CD4-positive, alpha-beta memory T cell (primary cell): ENCODE measurements at regions not wholly inside any gene's neighbourhood (a gene's known extent, or its start where the extent isn't known, plus 50 kb on each side); places are given as distances from the start of the nearest gene placed in this dataset.
"Not testable (repeated sequence)": the region's sequence is repeated elsewhere in the genome, so short reads cannot be mapped to it uniquely, and the experiment has no call there.

ENCODE experiments used
- CTCF ChIA-PET: fragments of 350-600 bp; sonication (Branson Sonifier 250); formaldehyde crosslinking; loops from one replicate; lab custom pipeline; 2021; ENCODE audit warnings: inconsistent platforms; ENCODE audit not compliant: partially characterized antibody; lab: Charles Lee
- POLR2A ChIA-PET: fragments of 350-600 bp; sonication (Branson Sonifier 250); formaldehyde crosslinking; loops from one replicate; lab custom pipeline; 2021; ENCODE audit not compliant: partially characterized antibody; lab: Charles Lee
- DNase-seq, 5 donors: peaks; one replicate each; pipeline versions ENCODE4 v3.0.0 to v3.0.0-alpha.2; 2020 to 2022; ENCODE audit warnings: mixed read lengths in 1 of 5
- H3K27ac ChIP-seq: one replicate; pipeline ENCODE4 v1.7.0; 2013; ENCODE audit warnings: low read depth, low read length
- H3K27me3 ChIP-seq: 2 replicates; pipeline ENCODE4 v1.7.0; 2013; ENCODE audit warnings: mild to moderate bottlenecking, low read length, moderate library complexity; ENCODE audit not compliant: insufficient read depth
- H3K36me3 ChIP-seq: 2 replicates; pipeline ENCODE4 v1.7.0; 2013; ENCODE audit warnings: mild to moderate bottlenecking, low read length, moderate library complexity; ENCODE audit not compliant: insufficient read depth
- H3K4me1 ChIP-seq: 2 replicates; pipeline ENCODE4 v1.7.0; 2013; ENCODE audit warnings: mild to moderate bottlenecking, low read length, moderate library complexity; ENCODE audit not compliant: insufficient read depth
- H3K4me3 ChIP-seq, 2 donors: one replicate each; pipeline ENCODE4 v1.7.0; 2013; ENCODE audit warnings: low read length in 2 of 2, mild to moderate bottlenecking in 1 of 2
- H3K9me3 ChIP-seq, 2 donors: one replicate each; pipeline ENCODE4 v1.7.0; 2013; ENCODE audit warnings: low read length in 2 of 2, control low read depth in 1 of 2; ENCODE audit not compliant: control insufficient read depth in 1 of 2
- H3K27ac Mint-ChIP-seq, 7 donors: one replicate each; pipeline ENCODE4 v1.8.0; 2020 to 2021; ENCODE audit warnings: mixed read lengths in 7 of 7, mild to moderate bottlenecking in 6 of 7, inconsistent platforms in 3 of 7, moderate library complexity in 3 of 7
- H3K27me3 Mint-ChIP-seq, 2 donors: one replicate each; pipeline ENCODE4 v1.8.0; 2020 to 2021; ENCODE audit warnings: mixed read lengths in 2 of 2
- H3K36me3 Mint-ChIP-seq, 2 donors: one replicate each; pipeline ENCODE4 v1.8.0; 2020 to 2021; ENCODE audit warnings: mixed read lengths in 2 of 2, inconsistent platforms in 1 of 2, mild to moderate bottlenecking in 1 of 2
- H3K4me1 Mint-ChIP-seq, 4 donors: one replicate each; pipeline ENCODE4 v1.8.0; 2020 to 2021; ENCODE audit warnings: mixed read lengths in 4 of 4, mild to moderate bottlenecking in 1 of 4
- H3K4me3 Mint-ChIP-seq, 8 donors: one replicate each; pipeline ENCODE4 v1.8.0; 2020 to 2021; ENCODE audit warnings: mixed read lengths in 8 of 8, mild to moderate bottlenecking in 7 of 8, moderate library complexity in 6 of 8, inconsistent platforms in 3 of 8
- H3K9me3 Mint-ChIP-seq, 8 donors: one replicate each; pipeline ENCODE4 v1.8.0; 2020 to 2021; ENCODE audit warnings: mixed read lengths in 8 of 8, mild to moderate bottlenecking in 5 of 8, inconsistent platforms in 3 of 8, moderate library complexity in 1 of 8
- intact Hi-C: fragments of 100-400 bp; cut with micrococcal nuclease; formaldehyde crosslinking; loops from one replicate; pipeline ENCODE4 v1.15.1; 2023

- Histone ChIP-seq H3K9me3 (no peaks in the 10 kb centered on the region), H3K4me1 (no peaks in the 10 kb centered on the region), H3K27ac (no peak overlapping the region), H3K4me3 (no peak overlapping the region), H3K36me3 (no peaks in the 10 kb centered on the region), H3K27me3 (no peaks in the 10 kb centered on the region)
- no peak for DNase-seq
- H3K9me3 Mint-ChIP-seq, result no peaks in the 10 kb centered on the region
- H3K27me3 Mint-ChIP-seq, result no peaks in the 10 kb centered on the region
- H3K27ac Mint-ChIP-seq, result no peak overlapping the region
- no peaks in the 10 kb centered on the region for H3K4me1 Mint-ChIP-seq
- CTCF ChIA-PET, result no interaction called here
- POLR2A ChIA-PET, result no interaction called here
- no peaks in the 10 kb centered on the region for H3K36me3 Mint-ChIP-seq
- intact Hi-C loops, result no loop called here
- H3K4me3 Mint-ChIP-seq, result no peak overlapping the region
Observed at GRCh38 chr6:150752409-150752808, 113.1 kb upstream of the MTHFD1L start.

- no peaks in the 10 kb centered on the region for H3K9me3 ChIP-seq
- no peak overlapping the region for H3K27ac Mint-ChIP-seq
- no peaks in the 10 kb centered on the region for H3K27me3 Mint-ChIP-seq
- H3K4me1 Mint-ChIP-seq, result no peaks in the 10 kb centered on the region
- DNase-seq, result no peak
- H3K27ac ChIP-seq, result no peak overlapping the region
- intact Hi-C loops, result no loop called here
- no peaks in the 10 kb centered on the region for H3K27me3 ChIP-seq
- ChIA-PET CTCF (no interaction called here), POLR2A (no interaction called here)
- H3K4me1 ChIP-seq, result no peaks in the 10 kb centered on the region
- H3K4me3 ChIP-seq, result no peak overlapping the region
- no peaks in the 10 kb centered on the region for H3K36me3 ChIP-seq
- H3K4me3 Mint-ChIP-seq, result no peak overlapping the region
- no peaks in the 10 kb centered on the region for H3K36me3 Mint-ChIP-seq
- H3K9me3 Mint-ChIP-seq, result no peaks in the 10 kb centered on the region
Observed at GRCh38 chr6:150753371-150754064, 112.0 kb upstream of the MTHFD1L start.

GRCh38 chr6:150755042-150755441 lies 110.5 kb upstream of the MTHFD1L start:
- no peaks in the 10 kb centered on the region for H3K27me3 Mint-ChIP-seq
- no peaks in the 10 kb centered on the region for H3K4me1 ChIP-seq
- CTCF ChIA-PET, result no interaction called here

GRCh38 chr6:150755524-150755923 lies 110.0 kb upstream of the MTHFD1L start:
- Mint-ChIP-seq H3K36me3 (no peaks in the 10 kb centered on the region), H3K27me3 (no peaks in the 10 kb centered on the region), H3K9me3 (no peaks in the 10 kb centered on the region), H3K4me3 (no peak overlapping the region), H3K4me1 (no peaks in the 10 kb centered on the region), H3K27ac (no peak overlapping the region)
- H3K9me3 ChIP-seq, result no peaks in the 10 kb centered on the region
- DNase-seq, result no peak
- no peak overlapping the region for H3K4me3 ChIP-seq
- no peak overlapping the region for H3K27ac ChIP-seq
- ChIA-PET CTCF (no interaction called here), POLR2A (no interaction called here)
- H3K36me3 ChIP-seq, result no peaks in the 10 kb centered on the region
- intact Hi-C loops, result no loop called here
- H3K4me1 ChIP-seq, result no peaks in the 10 kb centered on the region
- H3K27me3 ChIP-seq, result no peaks in the 10 kb centered on the region

More at GRCh38 chr6:150755042-150755441, 110.5 kb upstream of the MTHFD1L start:
- H3K4me3 ChIP-seq, result no peak overlapping the region
- Mint-ChIP-seq H3K27ac (no peak overlapping the region), H3K9me3 (no peaks in the 10 kb centered on the region), H3K4me1 (no peaks in the 10 kb centered on the region), H3K36me3 (no peaks in the 10 kb centered on the region), H3K4me3 (no peak overlapping the region)
- H3K36me3 ChIP-seq, result no peaks in the 10 kb centered on the region
- H3K9me3 ChIP-seq, result no peaks in the 10 kb centered on the region
- POLR2A ChIA-PET, result no interaction called here
- no peaks in the 10 kb centered on the region for H3K27me3 ChIP-seq
- no peak for DNase-seq
- no peak overlapping the region for H3K27ac ChIP-seq
- intact Hi-C loops, result no loop called here

GRCh38 chr6:150756173-150756572 lies 109.3 kb upstream of the MTHFD1L start:
- H3K27me3 Mint-ChIP-seq, result no peaks in the 10 kb centered on the region
- no peaks in the 10 kb centered on the region for H3K27me3 ChIP-seq
- no peak overlapping the region for H3K4me3 Mint-ChIP-seq
- intact Hi-C loops, result no loop called here
- H3K36me3 Mint-ChIP-seq, result no peaks in the 10 kb centered on the region
- H3K4me1 Mint-ChIP-seq, result no peaks in the 10 kb centered on the region
- no peaks in the 10 kb centered on the region for H3K9me3 ChIP-seq
- no peaks in the 10 kb centered on the region for H3K9me3 Mint-ChIP-seq
- ChIA-PET POLR2A (no interaction called here), CTCF (no interaction called here)
- H3K27ac Mint-ChIP-seq, result no peak overlapping the region
- no peak overlapping the region for H3K4me3 ChIP-seq
- H3K36me3 ChIP-seq, result no peaks in the 10 kb centered on the region
- no peak for DNase-seq
- H3K4me1 ChIP-seq, result no peaks in the 10 kb centered on the region
- no peak overlapping the region for H3K27ac ChIP-seq

GRCh38 chr6:150757807-150758206 lies 107.7 kb upstream of the MTHFD1L start:
- intact Hi-C loops, H3K9me3 ChIP-seq, H3K4me3 Mint-ChIP-seq, H3K36me3 Mint-ChIP-seq, H3K36me3 ChIP-seq, H3K27ac ChIP-seq, POLR2A ChIA-PET, H3K27ac Mint-ChIP-seq, H3K4me1 ChIP-seq, CTCF ChIA-PET, H3K9me3 Mint-ChIP-seq, H3K27me3 ChIP-seq, H3K4me1 Mint-ChIP-seq, H3K4me3 ChIP-seq, DNase-seq, H3K27me3 Mint-ChIP-seq: not testable (repeated sequence)

- Histone ChIP-seq H3K9me3 (no peaks in the 10 kb centered on the region), H3K4me1 (no peaks in the 10 kb centered on the region), H3K4me3 (no peak overlapping the region), H3K27ac (no peak overlapping the region), H3K27me3 (no peaks in the 10 kb centered on the region), H3K36me3 (no peaks in the 10 kb centered on the region)
- Mint-ChIP-seq H3K27me3 (no peaks in the 10 kb centered on the region), H3K4me1 (no peaks in the 10 kb centered on the region), H3K9me3 (no peaks in the 10 kb centered on the region), H3K36me3 (no peaks in the 10 kb centered on the region), H3K27ac (no peak overlapping the region), H3K4me3 (no peak overlapping the region)
- intact Hi-C loops, result no loop called here
- POLR2A ChIA-PET, result no interaction called here
- CTCF ChIA-PET, result interaction anchor here (0.9 kb wide), 1 partner anchor 10 kb away, joined by 3 read pairs; no protein-coding TSS in a partner anchor
- no peak for DNase-seq
Observed at GRCh38 chr6:150759483-150759882, 106.0 kb upstream of the MTHFD1L start.

GRCh38 chr6:150761771-150762170 lies 103.7 kb upstream of the MTHFD1L start:
- H3K9me3 ChIP-seq, result no peaks in the 10 kb centered on the region
- ChIA-PET CTCF (no interaction called here), POLR2A (no interaction called here)
- H3K36me3 ChIP-seq, result no peaks in the 10 kb centered on the region
- no peaks in the 10 kb centered on the region for H3K36me3 Mint-ChIP-seq
- H3K27me3 ChIP-seq, result no peaks in the 10 kb centered on the region
- no peak overlapping the region for H3K4me3 ChIP-seq
- intact Hi-C loops, result no loop called here
- H3K27me3 Mint-ChIP-seq, result peaks cover 2 to 3% of the 10 kb centered on the region in 2 donors
- no peak overlapping the region for H3K27ac Mint-ChIP-seq
- H3K9me3 Mint-ChIP-seq, result no peaks in the 10 kb centered on the region
- DNase-seq, result no peak
- no peaks in the 10 kb centered on the region for H3K4me1 ChIP-seq
- H3K4me3 Mint-ChIP-seq, result no peak overlapping the region
- no peaks in the 10 kb centered on the region for H3K4me1 Mint-ChIP-seq
- no peak overlapping the region for H3K27ac ChIP-seq
